Hepatocyte (in vitro differentiated cells): ENCODE measurements at regions not wholly inside any gene's neighbourhood (a gene's known extent, or its start where the extent isn't known, plus 50 kb on each side); places are given as distances from the start of the nearest gene placed in this dataset.

Experiments used
- EZH2 ChIP-seq: fragments of 200-600 bp; sonication (generic); IDR thresholded peaks from 2 replicates; pipeline ENCODE4 v1.6.1; 2016; ENCODE audit warnings: antibody characterized with exemption, mild to moderate bottlenecking, borderline replicate concordance
- EZH2phosphoT487 ChIP-seq: fragments of 200-600 bp; sonication (generic); IDR thresholded peaks from one replicate; pipeline ENCODE4 v1.6.1; 2018; ENCODE audit warnings: antibody characterized with exemption, mild to moderate bottlenecking, low read depth, moderate library complexity; ENCODE audit not compliant: unreplicated experiment, severe bottlenecking
- TF ChIP-seq, protein P1 (sequence below): fragments of 200-600 bp; sonication (generic); IDR thresholded peaks from 2 replicates; pipeline ENCODE4 v1.5.1; 2016; ENCODE audit warnings: antibody characterized with exemption, mild to moderate bottlenecking; ENCODE audit not compliant: poor library complexity

GRCh38 chr3:18567293-18567692, 142.2 kb upstream of the SATB1 start:
- TF ChIP-seq, protein P1, sequence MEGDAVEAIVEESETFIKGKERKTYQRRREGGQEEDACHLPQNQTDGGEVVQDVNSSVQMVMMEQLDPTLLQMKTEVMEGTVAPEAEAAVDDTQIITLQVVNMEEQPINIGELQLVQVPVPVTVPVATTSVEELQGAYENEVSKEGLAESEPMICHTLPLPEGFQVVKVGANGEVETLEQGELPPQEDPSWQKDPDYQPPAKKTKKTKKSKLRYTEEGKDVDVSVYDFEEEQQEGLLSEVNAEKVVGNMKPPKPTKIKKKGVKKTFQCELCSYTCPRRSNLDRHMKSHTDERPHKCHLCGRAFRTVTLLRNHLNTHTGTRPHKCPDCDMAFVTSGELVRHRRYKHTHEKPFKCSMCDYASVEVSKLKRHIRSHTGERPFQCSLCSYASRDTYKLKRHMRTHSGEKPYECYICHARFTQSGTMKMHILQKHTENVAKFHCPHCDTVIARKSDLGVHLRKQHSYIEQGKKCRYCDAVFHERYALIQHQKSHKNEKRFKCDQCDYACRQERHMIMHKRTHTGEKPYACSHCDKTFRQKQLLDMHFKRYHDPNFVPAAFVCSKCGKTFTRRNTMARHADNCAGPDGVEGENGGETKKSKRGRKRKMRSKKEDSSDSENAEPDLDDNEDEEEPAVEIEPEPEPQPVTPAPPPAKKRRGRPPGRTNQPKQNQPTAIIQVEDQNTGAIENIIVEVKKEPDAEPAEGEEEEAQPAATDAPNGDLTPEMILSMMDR: no peak
- no peak for TF ChIP-seq EZH2
- TF ChIP-seq EZH2phosphoT487: no peak
